Peyer's patch (tissue), 4 donors: ENCODE measurements at regions not wholly inside any gene's neighbourhood (a gene's known extent, or its start where the extent isn't known, plus 50 kb on each side); places are given as distances from the start of the nearest gene placed in this dataset.

Source experiments
- DNase-seq, 3 donors: peaks; one replicate each; pipeline ENCODE4 v3.0.0-alpha.2; 2017 to 2019
- H3K27ac ChIP-seq, 4 donors: fragments of 200-600 bp; sonication (generic); one replicate each; pipeline ENCODE4 v1.5.1; 2016 to 2019
- H3K27me3 ChIP-seq, 2 donors: fragments of 200-600 bp; sonication (generic); one replicate each; pipeline ENCODE4 v1.5.1; 2019
- H3K36me3 ChIP-seq, 3 donors: fragments of 200-600 bp; sonication (generic); one replicate each; pipeline ENCODE4 v1.5.1; 2016 to 2019
- H3K4me1 ChIP-seq, 4 donors: fragments of 200-600 bp; sonication (generic); one replicate each; pipeline ENCODE4 v1.5.1; 2016 to 2019
- H3K4me3 ChIP-seq, 4 donors: fragments of 200-600 bp; sonication (generic); 1 replicate in 3 of 4; 2 replicates in 1 of 4; pipeline ENCODE4 v1.5.1; 2016 to 2019; ENCODE audit warnings: mild to moderate bottlenecking in 1 of 4
- H3K9me3 ChIP-seq, 4 donors: fragments of 200-600 bp; sonication (generic); one replicate each; pipeline ENCODE4 v1.5.1; 2016 to 2019; ENCODE audit warnings: mild to moderate bottlenecking in 1 of 4
- CTCF ChIP-seq, 6 experiments: fragments of 450-650 bp in 4 of 6; fragments of 200-600 bp in 2 of 6; sonication (generic) in 1 of 6; IDR thresholded peaks; one replicate each; pipeline ENCODE4 v1.5.1; 2017 to 2019; ENCODE audit warnings: antibody characterized with exemption in 6 of 6, mild to moderate bottlenecking in 3 of 6, moderate library complexity in 1 of 6
- POLR2A ChIP-seq, 2 donors: fragments of 450-650 bp; IDR thresholded peaks; one replicate each; pipeline ENCODE4 v1.5.1; 2017; ENCODE audit warnings: antibody characterized with exemption in 2 of 2, mild to moderate bottlenecking in 2 of 2, moderate library complexity in 2 of 2

- H3K4me3 ChIP-seq: no peak overlapping the region
- H3K27ac ChIP-seq: no peak overlapping the region
- DNase-seq: no peak
- H3K27me3 ChIP-seq: no peaks in the 10 kb centered on the region
- no peaks in the 10 kb centered on the region for H3K9me3 ChIP-seq
- H3K36me3 ChIP-seq: no peaks in the 10 kb centered on the region
- peaks cover 0 to 11% (median 0%) of the 10 kb centered on the region in 4 donors for H3K4me1 ChIP-seq
- TF ChIP-seq POLR2A (IDR thresholded peaks at IDR 0.05) (no peak), CTCF (IDR thresholded peaks at IDR 0.05) (no peak)
Observed at GRCh38 chr20:57043669-57044268, 222.7 kb downstream of the BMP7 start.

- Histone ChIP-seq H3K27ac (no peak overlapping the region), H3K9me3 (no peaks in the 10 kb centered on the region), H3K36me3 (no peaks in the 10 kb centered on the region), H3K4me1 (peaks cover 0 to 11% (median 0%) of the 10 kb centered on the region in 4 donors), H3K4me3 (no peak overlapping the region), H3K27me3 (no peaks in the 10 kb centered on the region)
- TF ChIP-seq POLR2A (IDR thresholded peaks at IDR 0.05) (no peak), CTCF (IDR thresholded peaks at IDR 0.05) (no peak)
- no peak for DNase-seq
Observed at GRCh38 chr20:57047281-57048026, 219.0 kb downstream of the BMP7 start.

- Histone ChIP-seq H3K4me1 (peaks cover 0 to 11% (median 0%) of the 10 kb centered on the region in 4 donors), H3K9me3 (no peaks in the 10 kb centered on the region), H3K36me3 (no peaks in the 10 kb centered on the region), H3K27me3 (no peaks in the 10 kb centered on the region), H3K4me3 (no peak overlapping the region), H3K27ac (no peak overlapping the region)
- TF ChIP-seq CTCF (IDR thresholded peaks at IDR 0.05) (peak in 4 of 6 experiments; percentile 34 to 55 (median 47)), POLR2A (IDR thresholded peaks at IDR 0.05) (no peak)
- peak in 1 of 3 donors; percentile 49 for DNase-seq
Observed at GRCh38 chr20:57048027-57048869, 218.2 kb downstream of the BMP7 start.

- DNase-seq: no peak
- Histone ChIP-seq H3K27ac (no peak overlapping the region), H3K27me3 (no peaks in the 10 kb centered on the region), H3K36me3 (no peaks in the 10 kb centered on the region), H3K9me3 (no peaks in the 10 kb centered on the region), H3K4me3 (no peak overlapping the region), H3K4me1 (peaks cover 0 to 11% (median 0%) of the 10 kb centered on the region in 4 donors)
- TF ChIP-seq CTCF (IDR thresholded peaks at IDR 0.05): no peak
- no peak for TF ChIP-seq POLR2A (IDR thresholded peaks at IDR 0.05)
Observed at GRCh38 chr20:57049296-57049695, 217.1 kb downstream of the BMP7 start.

- Histone ChIP-seq H3K4me1 (peaks cover 0 to 11% (median 0%) of the 10 kb centered on the region in 4 donors), H3K36me3 (no peaks in the 10 kb centered on the region), H3K27ac (no peak overlapping the region), H3K9me3 (no peaks in the 10 kb centered on the region), H3K27me3 (no peaks in the 10 kb centered on the region), H3K4me3 (no peak overlapping the region)
- DNase-seq: no peak
- TF ChIP-seq POLR2A (IDR thresholded peaks at IDR 0.05) (no peak), CTCF (IDR thresholded peaks at IDR 0.05) (no peak)
Observed at GRCh38 chr20:57051096-57051495, 215.3 kb downstream of the BMP7 start.
